Tibial artery (tissue), 4 donors: ENCODE measurements at regions not wholly inside any gene's neighbourhood (a gene's known extent, or its start where the extent isn't known, plus 50 kb on each side); places are given as distances from the start of the nearest gene placed in this dataset.

ENCODE experiments used
- DNase-seq, 2 donors: peaks; one replicate each; pipeline ENCODE4 v3.0.0-alpha.2; 2019
- H3K27ac ChIP-seq, 2 donors: fragments of 200-600 bp; sonication (generic) in 1 of 2; 1 replicate in 1 of 2; 2 replicates in 1 of 2; pipeline ENCODE4 v1.5.1; 2018 to 2019; ENCODE audit warnings: mild to moderate bottlenecking in 1 of 2
- H3K27me3 ChIP-seq, 2 donors: fragments of 200-600 bp; sonication (generic) in 1 of 2; one replicate each; pipeline versions ENCODE4 v1.5.1 to v1.6.0; 2016 to 2019
- H3K36me3 ChIP-seq, 3 donors: fragments of 200-600 bp; sonication (generic) in 2 of 3; one replicate each; pipeline ENCODE4 v1.5.1; 2016 to 2019; ENCODE audit warnings: mild to moderate bottlenecking in 2 of 3
- H3K4me1 ChIP-seq, 4 donors: fragments of 200-600 bp; sonication (generic) in 2 of 4; 1 replicate in 3 of 4; 2 replicates in 1 of 4; pipeline ENCODE4 v1.5.1; 2016 to 2019
- H3K4me3 ChIP-seq, 2 donors: fragments of 200-600 bp; sonication (generic) in 1 of 2; 1 replicate in 1 of 2; 2 replicates in 1 of 2; pipeline ENCODE4 v1.5.1; 2018 to 2019; ENCODE audit warnings: mild to moderate bottlenecking in 2 of 2
- H3K9me3 ChIP-seq, 3 donors: fragments of 200-600 bp; sonication (generic) in 1 of 3; one replicate each; pipeline ENCODE4 v1.5.1; 2016 to 2019
- CTCF ChIP-seq, 2 experiments: fragments of 200-600 bp in 1 of 2; fragments of 450-650 bp in 1 of 2; IDR thresholded peaks; one replicate each; pipeline ENCODE4 v1.5.1; 2017 to 2019; ENCODE audit warnings: antibody characterized with exemption in 2 of 2, mild to moderate bottlenecking in 1 of 2, moderate library complexity in 1 of 2
- intact Hi-C: fragments of 100-400 bp; cut with DNase I; formaldehyde crosslinking; loops from one replicate; pipeline ENCODE4 v1.15.0; 2023; ENCODE audit warnings: low total_unique reads

GRCh38 chrX:77396781-77397180 is 50.4 kb upstream of the FGF16 start:
- H3K9me3 ChIP-seq: peaks cover 0 to 6% (median 2%) of the 10 kb centered on the region in 3 donors
- H3K4me3 ChIP-seq: no peak overlapping the region
- H3K4me1 ChIP-seq: no peaks in the 10 kb centered on the region
- no peaks in the 10 kb centered on the region for H3K36me3 ChIP-seq
- no peak for DNase-seq
- intact Hi-C loops: no loop called here
- TF ChIP-seq CTCF (IDR thresholded peaks at IDR 0.05): no peak
- no peaks in the 10 kb centered on the region for H3K27me3 ChIP-seq
- no peak overlapping the region for H3K27ac ChIP-seq
